Ectodermal cell (in vitro differentiated cells): ENCODE measurements at regions not wholly inside any gene's neighbourhood (a gene's known extent, or its start where the extent isn't known, plus 50 kb on each side); places are given as distances from the start of the nearest gene placed in this dataset.

Experiments
- H3K27ac ChIP-seq: 2 replicates; pipeline ENCODE4 v1.7.0; 2013; ENCODE audit warnings: mild to moderate bottlenecking, low read depth, low read length; ENCODE audit not compliant: insufficient read depth, poor library complexity, severe bottlenecking
- H3K27me3 ChIP-seq: 2 replicates; pipeline ENCODE4 v1.7.0; 2013; ENCODE audit warnings: mild to moderate bottlenecking, low read length; ENCODE audit not compliant: insufficient read depth, control insufficient read depth, poor library complexity, severe bottlenecking
- H3K36me3 ChIP-seq: one replicate; pipeline ENCODE4 v1.7.0; 2013; ENCODE audit warnings: low read length; ENCODE audit not compliant: control insufficient read depth, insufficient read depth
- H3K4me1 ChIP-seq: one replicate; pipeline ENCODE4 v1.7.0; 2013; ENCODE audit warnings: low read length; ENCODE audit not compliant: control insufficient read depth, insufficient read depth
- H3K4me3 ChIP-seq: 2 replicates; pipeline ENCODE4 v1.7.0; 2013; ENCODE audit warnings: low read depth, low read length, control low read depth; ENCODE audit not compliant: insufficient read depth
- H3K9me3 ChIP-seq: 2 replicates; pipeline ENCODE4 v1.7.0; 2013; ENCODE audit warnings: mild to moderate bottlenecking, low read length, moderate library complexity; ENCODE audit not compliant: control insufficient read depth
- WGBS, 2 experiments: methylation state at CpG; one replicate each; pipeline ENCODE4 v1.1.7; 2013; ENCODE audit warnings: missing lambda C conversion rate in 2 of 2; 5-methylcytosine and 5-hydroxymethylcytosine counted together

DNA sequence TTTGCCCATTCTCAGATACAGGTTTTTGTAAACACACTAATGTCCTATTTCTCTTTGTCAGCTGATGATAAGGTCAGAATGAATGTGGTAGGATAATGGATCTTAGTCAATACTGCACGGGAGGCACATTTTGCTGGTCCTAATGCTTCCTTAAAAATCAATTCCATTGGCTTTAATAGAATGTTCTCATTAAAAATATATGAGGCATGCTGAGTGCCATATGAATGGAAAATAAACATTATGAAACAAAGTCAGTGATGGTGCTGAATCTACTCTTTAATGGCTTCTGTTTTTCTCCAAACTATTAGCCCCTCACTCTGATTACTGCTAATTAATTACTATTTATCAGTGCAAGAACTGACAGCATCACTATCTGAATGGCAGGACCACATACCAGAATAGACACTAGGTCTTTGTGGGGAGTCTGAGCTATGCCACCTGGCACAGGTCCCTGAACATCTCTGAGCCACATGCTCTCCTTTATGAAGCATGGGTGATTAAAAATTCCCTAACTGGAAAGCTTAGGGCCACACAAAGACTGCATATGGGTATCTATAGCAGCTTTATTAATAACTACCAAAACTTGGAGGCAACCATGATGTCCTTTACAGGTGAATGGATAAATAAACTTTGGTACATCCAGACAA lies 278.9 kb downstream of the MEX3B start:
- Histone ChIP-seq H3K36me3 (no peaks in the 10 kb centered on the region), H3K4me3 (no peak overlapping the region), H3K9me3 (no peaks in the 10 kb centered on the region), H3K27ac (no peak overlapping the region), H3K4me1 (no peaks in the 10 kb centered on the region), H3K27me3 (no peaks in the 10 kb centered on the region)
- WGBS, 2 experiments: 80 to 100% methylated on average over 1 of the region's 1 CpG

DNA sequence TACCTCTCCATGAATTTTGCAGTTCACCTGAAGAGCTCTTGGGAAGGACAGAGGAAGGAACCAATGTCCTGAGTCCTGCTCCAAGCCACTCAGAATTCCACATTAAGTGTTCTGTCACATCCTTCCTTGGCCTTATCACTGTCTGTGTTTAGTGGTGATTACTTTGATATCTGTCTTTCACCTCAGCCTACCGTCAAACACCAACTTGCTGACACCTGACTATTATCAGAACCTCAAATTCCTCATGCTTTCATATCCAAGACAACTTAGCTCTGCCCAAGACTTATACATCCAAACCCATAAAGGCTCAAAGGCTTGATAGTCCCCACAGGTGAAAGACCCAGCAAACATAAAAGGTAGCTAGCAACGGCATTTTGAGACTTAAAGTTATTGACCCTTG lies 280.0 kb downstream of the MEX3B start:
- H3K27ac ChIP-seq: no peak overlapping the region
- H3K27me3 ChIP-seq: no peaks in the 10 kb centered on the region
- H3K4me1 ChIP-seq: no peaks in the 10 kb centered on the region
- WGBS, 2 experiments: 89 to 93% methylated on average over 2 of the region's 2 CpGs
- H3K36me3 ChIP-seq: no peaks in the 10 kb centered on the region
- H3K4me3 ChIP-seq: no peak overlapping the region
- no peaks in the 10 kb centered on the region for H3K9me3 ChIP-seq

DNA sequence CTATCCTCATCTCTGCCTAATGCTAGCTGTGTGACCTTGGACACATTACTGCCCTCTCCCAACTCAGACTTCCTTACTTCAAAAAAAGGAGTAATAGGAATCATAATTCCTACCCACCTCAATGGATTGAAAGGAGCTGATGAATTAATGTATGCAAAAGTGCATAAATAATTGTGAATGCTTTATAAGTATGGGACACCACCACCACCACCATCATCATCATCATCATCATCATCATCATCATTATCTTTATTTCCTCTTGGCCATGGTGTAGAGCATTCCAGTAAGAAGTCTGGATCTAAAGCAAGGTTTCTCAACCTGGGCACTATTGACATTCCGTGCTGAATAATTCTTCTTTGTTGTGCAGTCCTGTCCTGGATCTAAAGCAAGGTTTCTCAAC lies 282.5 kb downstream of the MEX3B start:
- Histone ChIP-seq H3K36me3 (no peaks in the 10 kb centered on the region), H3K4me1 (no peaks in the 10 kb centered on the region), H3K27ac (no peak overlapping the region), H3K9me3 (no peaks in the 10 kb centered on the region), H3K4me3 (no peak overlapping the region), H3K27me3 (no peaks in the 10 kb centered on the region)
- 91 to 96% methylated on average over 1 of the region's 1 CpG for WGBS, 2 experiments

DNA sequence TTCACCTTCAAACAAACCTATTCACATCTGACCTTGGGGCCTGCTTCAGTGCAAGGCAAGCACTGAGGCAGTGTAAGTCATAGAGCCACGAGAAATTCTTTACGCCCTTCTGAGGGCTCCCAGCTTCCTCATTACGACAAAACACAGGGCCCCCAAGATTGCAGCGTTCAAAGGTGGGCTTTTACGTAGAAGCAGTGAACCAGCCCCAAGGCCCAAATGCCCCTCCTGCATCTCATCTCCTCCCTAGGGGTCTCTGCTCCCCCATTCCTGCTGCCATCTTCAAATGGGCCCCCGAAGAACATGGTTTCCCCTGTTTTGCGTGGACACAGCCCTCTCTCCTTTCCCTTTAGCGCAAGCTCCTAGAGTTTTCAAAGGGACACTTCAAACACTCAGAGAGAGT lies 285.1 kb downstream of the MEX3B start:
- 96 to 98% methylated on average over 8 of the region's 8 CpGs for WGBS, 2 experiments

DNA sequence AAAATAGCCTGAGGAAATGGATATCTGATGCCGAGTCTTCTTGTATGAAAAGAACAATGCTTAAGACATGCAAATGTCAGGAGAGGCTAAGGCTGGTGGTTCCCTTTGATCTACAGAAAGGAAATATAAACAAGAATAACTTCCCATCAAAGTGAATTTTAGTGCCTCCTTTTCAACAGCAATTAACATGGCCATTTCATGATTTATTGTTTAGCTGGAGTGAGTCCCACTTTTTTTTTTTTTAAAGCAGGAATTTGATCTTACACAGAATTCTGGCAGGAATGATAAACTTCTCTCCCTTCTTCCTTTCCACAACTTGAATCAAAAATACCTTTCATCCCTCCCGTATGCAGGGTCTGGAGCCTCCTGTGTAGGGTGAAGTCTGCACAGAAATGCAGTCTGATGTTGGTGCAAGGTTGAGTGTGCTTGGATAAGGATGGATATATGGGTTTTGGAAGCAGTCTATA lies 287.0 kb downstream of the MEX3B start:
- Histone ChIP-seq H3K27ac (no peak overlapping the region), H3K9me3 (no peaks in the 10 kb centered on the region), H3K4me1 (peaks cover 4% of the 10 kb centered on the region), H3K4me3 (no peak overlapping the region), H3K36me3 (no peaks in the 10 kb centered on the region), H3K27me3 (no peaks in the 10 kb centered on the region)
- 67% methylated on average over 1 of the region's 2 CpGs; no CpG with 5 or more reads in 1 of the 2 experiments for WGBS, 2 experiments

More for the DNA sequence above, 285.1 kb downstream of the MEX3B start:
- Histone ChIP-seq H3K27me3 (no peaks in the 10 kb centered on the region), H3K4me3 (no peak overlapping the region), H3K4me1 (no peaks in the 10 kb centered on the region), H3K9me3 (no peaks in the 10 kb centered on the region), H3K36me3 (no peaks in the 10 kb centered on the region), H3K27ac (no peak overlapping the region)

DNA sequence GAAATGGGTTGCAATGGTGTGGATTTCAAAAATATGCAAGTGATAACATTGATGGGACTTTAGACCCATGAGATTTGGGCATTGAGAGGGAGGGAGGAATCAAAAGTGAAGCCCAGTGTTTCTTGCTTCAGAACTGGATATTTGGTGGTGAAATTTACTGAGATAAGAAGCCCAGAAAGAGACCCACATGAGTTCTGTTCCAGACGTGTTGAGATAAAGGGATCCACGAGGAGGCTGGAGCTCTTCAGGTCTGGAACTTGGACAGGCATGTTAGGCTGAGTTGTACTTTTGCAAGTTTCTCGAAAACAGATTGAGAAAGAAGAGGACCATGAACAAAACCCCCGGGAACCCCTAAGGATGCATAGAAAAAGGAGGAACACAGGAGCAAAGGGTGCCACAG lies 290.2 kb downstream of the MEX3B start:
- Histone ChIP-seq H3K36me3 (no peaks in the 10 kb centered on the region), H3K27me3 (no peaks in the 10 kb centered on the region), H3K4me3 (no peak overlapping the region), H3K9me3 (no peaks in the 10 kb centered on the region), H3K4me1 (peaks cover 28% of the 10 kb centered on the region), H3K27ac (no peak overlapping the region)
- WGBS, 2 experiments: 93 to 96% methylated on average over 4 of the region's 4 CpGs

DNA sequence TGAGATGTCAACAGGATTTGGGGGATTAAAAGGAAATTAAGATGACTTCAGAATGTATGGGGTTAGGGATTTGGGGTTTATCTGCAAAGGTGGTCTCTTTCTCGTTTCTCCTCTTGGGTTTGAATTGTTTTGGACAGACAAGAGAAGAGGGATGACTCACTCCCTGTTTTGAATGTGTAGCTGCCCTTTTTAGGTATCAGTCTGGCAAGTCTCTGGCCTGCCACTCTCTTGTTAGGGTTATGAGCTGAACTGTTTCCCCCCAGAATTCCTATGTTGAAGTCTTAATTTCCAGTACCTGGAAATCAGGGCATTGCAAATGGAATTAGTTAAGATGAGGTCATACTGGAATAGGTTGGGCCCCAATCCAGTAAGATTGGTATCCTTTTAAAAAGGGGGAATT lies 291.7 kb downstream of the MEX3B start:
- Histone ChIP-seq H3K9me3 (no peaks in the 10 kb centered on the region), H3K27ac (no peak overlapping the region), H3K27me3 (no peaks in the 10 kb centered on the region), H3K36me3 (no peaks in the 10 kb centered on the region), H3K4me3 (no peak overlapping the region), H3K4me1 (peaks cover 28% of the 10 kb centered on the region)
- WGBS, 2 experiments: 56 to 72% methylated on average over 1 of the region's 1 CpG

DNA sequence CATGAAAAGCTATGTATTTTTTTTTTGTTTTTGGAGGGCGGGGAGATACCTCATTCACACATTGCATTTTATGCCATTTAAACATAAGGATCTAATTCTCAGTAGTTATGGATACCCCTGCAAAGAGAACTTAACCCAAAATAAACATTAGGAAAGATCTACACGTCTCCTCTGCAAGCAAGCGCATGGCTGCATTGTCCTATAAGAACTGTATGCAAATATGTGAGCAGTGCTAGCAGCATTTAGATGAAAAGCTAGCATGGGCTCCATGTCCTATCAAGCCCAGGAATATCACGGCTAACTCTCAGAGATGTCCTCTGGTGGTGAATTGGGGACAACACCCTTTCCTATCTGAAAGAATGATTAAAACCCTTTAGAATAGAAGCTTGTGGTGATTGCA lies 292.8 kb downstream of the MEX3B start:
- Histone ChIP-seq H3K36me3 (no peaks in the 10 kb centered on the region), H3K4me3 (no peak overlapping the region), H3K27ac (no peak overlapping the region), H3K4me1 (peaks cover 28% of the 10 kb centered on the region), H3K27me3 (no peaks in the 10 kb centered on the region), H3K9me3 (no peaks in the 10 kb centered on the region)
- 85 to 90% methylated on average over 4 of the region's 4 CpGs for WGBS, 2 experiments

DNA sequence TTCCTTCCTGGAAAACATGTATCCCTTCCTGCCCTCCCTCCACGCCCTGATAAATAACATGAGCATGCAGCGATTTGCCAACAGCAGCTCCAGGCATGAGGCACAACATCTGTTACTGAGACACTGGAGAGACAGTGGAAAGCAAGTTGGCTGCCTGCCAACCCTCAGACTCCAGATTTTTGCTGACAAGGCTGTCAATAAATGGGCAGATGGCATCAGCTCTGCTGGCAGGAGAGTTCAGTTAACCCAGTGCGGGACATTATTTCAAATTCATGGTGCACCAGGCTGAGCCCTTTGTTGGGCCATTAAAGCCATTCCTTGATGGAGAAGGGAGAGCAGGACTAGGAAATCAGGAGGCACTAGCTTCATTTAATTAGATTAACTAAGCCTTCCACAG lies 293.3 kb downstream of the MEX3B start:
- no peaks in the 10 kb centered on the region for H3K9me3 ChIP-seq
- 87% methylated on average over 3 of the region's 3 CpGs for WGBS, 2 experiments
- no peaks in the 10 kb centered on the region for H3K27me3 ChIP-seq
- H3K36me3 ChIP-seq: no peaks in the 10 kb centered on the region
- no peak overlapping the region for H3K4me3 ChIP-seq
- peaks cover 28% of the 10 kb centered on the region for H3K4me1 ChIP-seq
- H3K27ac ChIP-seq: no peak overlapping the region

DNA sequence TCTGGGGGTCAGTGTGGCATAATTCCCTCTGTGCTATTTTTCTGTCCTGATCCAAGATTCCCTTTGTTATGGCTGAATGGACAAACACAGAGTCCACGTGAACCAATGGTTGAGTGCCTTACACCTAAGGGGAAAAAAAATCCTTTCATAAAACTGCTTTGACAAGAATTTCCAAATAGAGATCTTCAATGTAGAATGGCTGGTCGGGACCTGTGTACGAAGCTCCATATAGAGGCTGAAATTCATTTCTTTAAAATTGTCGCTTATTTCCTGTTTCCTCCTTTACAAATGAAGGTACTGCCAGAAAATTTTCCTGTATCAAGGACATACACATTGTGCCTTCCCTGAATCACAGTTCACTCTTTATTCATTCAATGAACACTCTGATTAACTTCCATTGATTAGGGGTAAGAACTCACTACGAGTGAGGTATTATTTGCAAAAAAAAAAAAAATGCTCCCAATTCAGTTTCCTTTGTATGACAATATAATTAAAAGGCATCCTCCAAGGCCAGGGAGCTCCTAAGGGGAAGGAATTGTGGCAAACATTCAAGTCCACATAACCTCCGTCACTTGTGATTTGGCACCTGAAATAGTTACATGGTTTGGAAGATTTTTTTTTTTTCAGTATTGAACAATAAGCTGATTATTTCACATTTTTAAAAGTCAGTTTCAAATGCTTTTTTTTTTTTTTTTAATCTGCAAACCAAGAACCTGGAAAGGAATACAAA lies 293.8 kb downstream of the MEX3B start:
- Histone ChIP-seq H3K27me3 (no peaks in the 10 kb centered on the region), H3K9me3 (no peaks in the 10 kb centered on the region), H3K4me1 (peaks cover 28% of the 10 kb centered on the region), H3K36me3 (no peaks in the 10 kb centered on the region), H3K4me3 (no peak overlapping the region), H3K27ac (no peak overlapping the region)
- 84 to 86% methylated on average over 5 to 6 of the region's 6 CpGs for WGBS, 2 experiments
